ENCODE measurements at regions not wholly inside any gene's neighbourhood (a gene's known extent, or its start where the extent isn't known, plus 50 kb on each side); places are given as distances from the start of the nearest gene placed in this dataset.
"Not testable (repeated sequence)": the region's sequence is repeated elsewhere in the genome, so short reads cannot be mapped to it uniquely, and the experiment has no call there.

GRCh38 chr7:97446361-97446760 is 285.5 kb upstream of the TAC1 start:
- Histone ChIP-seq H3K9me2 (replicated peaks; ENCODE audit: low read depth, low read length) (no peaks in the 10 kb centered on the region), H3K79me2 (ENCODE audit: insufficient read depth, low read length) (no peaks in the 10 kb centered on the region), H3K4me2 (ENCODE audit: low read depth, low read length, poor library complexity, severe bottlenecking) (no peak overlapping the region), H3K4me3 (ENCODE audit: low read length, poor library complexity, severe bottlenecking) (no peak overlapping the region), H3K36me3 (ENCODE audit: insufficient read depth, low read length) (no peaks in the 10 kb centered on the region), H3K9ac (ENCODE audit: low read depth, low read length, poor library complexity, severe bottlenecking) (no peak overlapping the region), H2AFZ (ENCODE audit: low read length) (no peak overlapping the region), H3K4me1 (ENCODE audit: insufficient read depth, low read length, poor library complexity, severe bottlenecking) (no peaks in the 10 kb centered on the region), H3K9me3 (ENCODE audit: insufficient read depth, low read depth, low read length) (no peaks in the 10 kb centered on the region), H4K20me1 (ENCODE audit: insufficient read depth, low read length, poor library complexity, severe bottlenecking) (no peaks in the 10 kb centered on the region), H3F3A (ENCODE audit: low read depth) (no peaks in the 10 kb centered on the region), H3K27me3 (ENCODE audit: insufficient read depth, low read length, poor library complexity, severe bottlenecking) (no peaks in the 10 kb centered on the region)
- TF ChIP-seq EZH2phosphoT487 (IDR thresholded peaks at IDR 0.05; ENCODE audit: borderline replicate concordance), result no peak
- no peak for TF ChIP-seq CTCF (conservative IDR thresholded peaks at IDR 0.05; ENCODE audit: low read length)

DNA sequence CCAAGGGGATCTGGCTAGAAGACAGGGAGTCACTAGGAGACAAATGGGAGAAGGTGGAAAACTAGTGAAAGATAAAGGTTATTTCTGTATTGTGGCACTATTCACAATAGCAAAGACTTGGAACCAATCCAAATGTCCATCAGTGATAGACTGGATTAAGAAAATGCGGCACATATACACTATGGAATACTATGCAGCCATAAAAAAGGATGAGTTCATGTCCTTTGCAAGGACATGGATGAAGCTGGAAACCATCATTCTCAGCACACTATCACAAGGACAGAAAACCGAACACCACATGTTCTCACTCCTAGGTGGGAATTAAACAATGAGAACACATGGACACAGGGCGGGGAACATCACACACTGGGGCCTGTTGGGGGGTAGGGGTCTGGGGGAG is 282.4 kb upstream of the TAC1 start:
- H3K36me3 ChIP-seq (ENCODE audit: insufficient read depth, low read length); H3K79me2 ChIP-seq (ENCODE audit: insufficient read depth, low read length); H3K4me2 ChIP-seq (ENCODE audit: low read depth, low read length, poor library complexity, severe bottlenecking); H3K9me2 ChIP-seq (replicated peaks; ENCODE audit: low read depth, low read length); H3K4me3 ChIP-seq (ENCODE audit: low read length, poor library complexity, severe bottlenecking); H3K4me1 ChIP-seq (ENCODE audit: insufficient read depth, low read length, poor library complexity, severe bottlenecking); H3K9me3 ChIP-seq (ENCODE audit: insufficient read depth, low read depth, low read length); H3F3A ChIP-seq (ENCODE audit: low read depth); H2AFZ ChIP-seq (ENCODE audit: low read length); H3K27me3 ChIP-seq (ENCODE audit: insufficient read depth, low read length, poor library complexity, severe bottlenecking); H4K20me1 ChIP-seq (ENCODE audit: insufficient read depth, low read length, poor library complexity, severe bottlenecking); H3K9ac ChIP-seq (ENCODE audit: low read depth, low read length, poor library complexity, severe bottlenecking): not testable (repeated sequence)

- Histone ChIP-seq H3K4me3 (ENCODE audit: low read length, poor library complexity, severe bottlenecking) (no peak overlapping the region), H3K9ac (ENCODE audit: low read depth, low read length, poor library complexity, severe bottlenecking) (no peak overlapping the region), H3K4me2 (ENCODE audit: low read depth, low read length, poor library complexity, severe bottlenecking) (no peak overlapping the region), H3K9me3 (ENCODE audit: insufficient read depth, low read depth, low read length) (no peaks in the 10 kb centered on the region), H3K36me3 (ENCODE audit: insufficient read depth, low read length) (no peaks in the 10 kb centered on the region), H2AFZ (ENCODE audit: low read length) (no peak overlapping the region), H4K20me1 (ENCODE audit: insufficient read depth, low read length, poor library complexity, severe bottlenecking) (no peaks in the 10 kb centered on the region), H3K4me1 (ENCODE audit: insufficient read depth, low read length, poor library complexity, severe bottlenecking) (no peaks in the 10 kb centered on the region), H3F3A (ENCODE audit: low read depth) (no peaks in the 10 kb centered on the region), H3K9me2 (replicated peaks; ENCODE audit: low read depth, low read length) (no peaks in the 10 kb centered on the region), H3K27me3 (ENCODE audit: insufficient read depth, low read length, poor library complexity, severe bottlenecking) (no peaks in the 10 kb centered on the region), H3K79me2 (ENCODE audit: insufficient read depth, low read length) (no peaks in the 10 kb centered on the region)
- no peak for TF ChIP-seq EZH2phosphoT487 (IDR thresholded peaks at IDR 0.05; ENCODE audit: borderline replicate concordance)
- TF ChIP-seq CTCF (conservative IDR thresholded peaks at IDR 0.05; ENCODE audit: low read length), result no peak
Measured at GRCh38 chr7:97450516-97450915, 281.4 kb upstream of the TAC1 start.

- TF ChIP-seq EZH2phosphoT487 (IDR thresholded peaks at IDR 0.05; ENCODE audit: borderline replicate concordance) (no peak), CTCF (conservative IDR thresholded peaks at IDR 0.05; ENCODE audit: low read length) (no peak)
- no peaks in the 10 kb centered on the region for H3K4me1 ChIP-seq (ENCODE audit: insufficient read depth, low read length, poor library complexity, severe bottlenecking)
- H3F3A ChIP-seq (ENCODE audit: low read depth), result no peaks in the 10 kb centered on the region
- no peaks in the 10 kb centered on the region for H3K9me2 ChIP-seq (replicated peaks; ENCODE audit: low read depth, low read length)
- no peak overlapping the region for H3K4me2 ChIP-seq (ENCODE audit: low read depth, low read length, poor library complexity, severe bottlenecking)
- H3K79me2 ChIP-seq (ENCODE audit: insufficient read depth, low read length), result no peaks in the 10 kb centered on the region
- no peaks in the 10 kb centered on the region for H3K27me3 ChIP-seq (ENCODE audit: insufficient read depth, low read length, poor library complexity, severe bottlenecking)
- H3K4me3 ChIP-seq (ENCODE audit: low read length, poor library complexity, severe bottlenecking), result no peak overlapping the region
- H3K9ac ChIP-seq (ENCODE audit: low read depth, low read length, poor library complexity, severe bottlenecking), result no peak overlapping the region
- H3K9me3 ChIP-seq (ENCODE audit: insufficient read depth, low read depth, low read length), result 0 out of 2 replicates have a peak, but pooled peaks cover 2% of the 10 kb centered on the region
- no peak overlapping the region for H2AFZ ChIP-seq (ENCODE audit: low read length)
- no peaks in the 10 kb centered on the region for H4K20me1 ChIP-seq (ENCODE audit: insufficient read depth, low read length, poor library complexity, severe bottlenecking)
- H3K36me3 ChIP-seq (ENCODE audit: insufficient read depth, low read length), result no peaks in the 10 kb centered on the region
Measured at GRCh38 chr7:97454636-97455035, 277.2 kb upstream of the TAC1 start.
